H9 (cell line): ENCODE measurements at regions not wholly inside any gene's neighbourhood (a gene's known extent, or its start where the extent isn't known, plus 50 kb on each side); places are given as distances from the start of the nearest gene placed in this dataset.
A peak's percentile ranks its signal among the peaks of the same experiment; 100 is the strongest.

Experiments used
- DNase-seq: peaks from one replicate; pipeline ENCODE4 v3.0.0-alpha.2; 2017
- H2AFZ ChIP-seq: one replicate; pipeline ENCODE4 v1.6.1; 2013; ENCODE audit warnings: mild to moderate bottlenecking, low read length, control low read depth, moderate library complexity
- H2AK5ac ChIP-seq: 2 replicates; pipeline ENCODE4 v1.6.1; 2013; ENCODE audit warnings: low read length, control low read depth, mixed read lengths; ENCODE audit not compliant: insufficient read length
- H2BK120ac ChIP-seq: one replicate; pipeline ENCODE4 v1.6.1; 2013; ENCODE audit warnings: low read depth, mild to moderate bottlenecking, low read length, control low read depth, inconsistent platforms; ENCODE audit not compliant: poor library complexity, severe bottlenecking
- H2BK12ac ChIP-seq: 2 replicates; pipeline ENCODE4 v1.6.1; 2013; ENCODE audit warnings: low read length, control low read depth, mixed read lengths, low read depth; ENCODE audit not compliant: insufficient read length
- H2BK15ac ChIP-seq: 2 replicates; pipeline ENCODE4 v1.6.1; 2013; ENCODE audit warnings: low read depth, low read length, control low read depth
- H2BK20ac ChIP-seq: one replicate; pipeline ENCODE4 v1.6.1; 2013; ENCODE audit warnings: low read depth, mild to moderate bottlenecking, low read length, control low read depth, inconsistent platforms; ENCODE audit not compliant: poor library complexity, severe bottlenecking
- H2BK5ac ChIP-seq: 2 replicates; pipeline ENCODE4 v1.6.1; 2013; ENCODE audit warnings: low read length, control low read depth, mixed read lengths; ENCODE audit not compliant: insufficient read length
- H3K14ac ChIP-seq: 2 replicates; pipeline ENCODE4 v1.6.1; 2013; ENCODE audit warnings: low read length, control low read depth; ENCODE audit not compliant: insufficient read depth
- H3K18ac ChIP-seq: 2 replicates; pipeline ENCODE4 v1.6.1; 2013; ENCODE audit warnings: low read depth, mild to moderate bottlenecking, mixed read lengths, low read length, control low read depth; ENCODE audit not compliant: insufficient read length
- H3K23ac ChIP-seq: 2 replicates; pipeline ENCODE4 v1.6.1; 2013; ENCODE audit warnings: low read length, control low read depth, mixed read lengths, low read depth; ENCODE audit not compliant: insufficient read length
- H3K23me2 ChIP-seq: 2 replicates; pipeline ENCODE4 v1.6.1; 2013; ENCODE audit warnings: low read depth, mild to moderate bottlenecking, mixed read lengths, low read length, control low read depth; ENCODE audit not compliant: insufficient read length, poor library complexity, severe bottlenecking
- H3K27ac ChIP-seq: 2 replicates; pipeline ENCODE4 v1.5.1; 2013; ENCODE audit warnings: low read length, control low read depth, mixed read lengths, low read depth; ENCODE audit not compliant: insufficient read length
- H3K27me3 ChIP-seq: 2 replicates; pipeline ENCODE4 v1.6.1; 2013; ENCODE audit warnings: low read length, control low read depth, inconsistent platforms; ENCODE audit not compliant: insufficient read depth
- H3K4ac ChIP-seq: 2 replicates; pipeline ENCODE4 v1.6.1; 2013; ENCODE audit warnings: low read depth, mild to moderate bottlenecking, control low read depth, inconsistent platforms, low read length, moderate library complexity
- H3K4me1 ChIP-seq: 2 replicates; pipeline ENCODE4 v1.6.1; 2013; ENCODE audit warnings: low read length, control low read depth, inconsistent platforms; ENCODE audit not compliant: insufficient read depth
- H3K4me2 ChIP-seq: 2 replicates; pipeline ENCODE4 v1.6.1; 2013; ENCODE audit warnings: low read length, control low read depth, mixed read lengths; ENCODE audit not compliant: insufficient read length, insufficient read depth
- H3K56ac ChIP-seq: 2 replicates; pipeline ENCODE4 v1.6.1; 2013; ENCODE audit warnings: low read depth, mild to moderate bottlenecking, mixed read lengths, low read length, control low read depth; ENCODE audit not compliant: insufficient read length
- H3K79me1 ChIP-seq: 2 replicates; pipeline ENCODE4 v1.6.1; 2013; ENCODE audit warnings: low read depth, mild to moderate bottlenecking, moderate library complexity, low read length, control low read depth, inconsistent platforms; ENCODE audit not compliant: insufficient read depth, poor library complexity, severe bottlenecking
- H3K79me2 ChIP-seq: 2 replicates; pipeline ENCODE4 v1.6.1; 2013; ENCODE audit warnings: low read length, control low read depth, inconsistent platforms; ENCODE audit not compliant: insufficient read depth
- H3K9ac ChIP-seq: 2 replicates; pipeline ENCODE4 v1.6.1; 2013; ENCODE audit warnings: low read length, control low read depth, mixed read lengths; ENCODE audit not compliant: insufficient read length; ENCODE audit errors: extremely low read depth
- H3K9me3 ChIP-seq: one replicate; pipeline ENCODE4 v1.6.1; 2013; ENCODE audit warnings: low read depth, low read length, inconsistent platforms; ENCODE audit not compliant: control insufficient read depth
- H3T11ph ChIP-seq: one replicate; pipeline ENCODE4 v1.6.1; 2013; ENCODE audit warnings: mild to moderate bottlenecking, low read length, control low read depth, inconsistent platforms
- H4K20me1 ChIP-seq: one replicate; pipeline ENCODE4 v1.6.1; 2013; ENCODE audit not compliant: control insufficient read depth, insufficient read length, insufficient read depth
- H4K5ac ChIP-seq: 2 replicates; pipeline ENCODE4 v1.6.1; 2013; ENCODE audit warnings: low read depth, mild to moderate bottlenecking, mixed read lengths, low read length, control low read depth; ENCODE audit not compliant: insufficient read length
- H4K8ac ChIP-seq: replicated peaks from 2 replicates; pipeline ENCODE4 v1.6.1; 2013; ENCODE audit warnings: low read length, control low read depth, mixed read lengths, low read depth; ENCODE audit not compliant: insufficient read length
- H4K91ac ChIP-seq: 2 replicates; pipeline ENCODE4 v1.6.1; 2013; ENCODE audit warnings: low read depth, mild to moderate bottlenecking, moderate library complexity, mixed read lengths, low read length, control low read depth; ENCODE audit not compliant: insufficient read length
- H3K27ac Mint-ChIP-seq, 3 experiments: 2 replicates in 2 of 3; 3 replicates in 1 of 3; pipeline ENCODE4 v1.8.0; 2020 to 2021; ENCODE audit warnings: mixed read lengths in 3 of 3, mild to moderate bottlenecking in 1 of 3, moderate library complexity in 1 of 3
- H3K27me3 Mint-ChIP-seq: 2 replicates; pipeline ENCODE4 v1.8.0; 2021; ENCODE audit warnings: low read depth, mild to moderate bottlenecking, moderate library complexity, mixed read lengths
- H3K36me3 Mint-ChIP-seq, 3 experiments: 2 replicates in 2 of 3; 3 replicates in 1 of 3; pipeline ENCODE4 v1.8.0; 2020 to 2021; ENCODE audit warnings: low read depth in 3 of 3, mixed read lengths in 3 of 3; ENCODE audit not compliant: insufficient read depth in 1 of 3
- H3K4me1 Mint-ChIP-seq, 2 experiments: 2 replicates each; pipeline ENCODE4 v1.8.0; 2020; ENCODE audit warnings: mixed read lengths in 2 of 2
- H3K4me3 Mint-ChIP-seq, 2 experiments: 2 replicates in 1 of 2; 3 replicates in 1 of 2; pipeline ENCODE4 v1.8.0; 2020 to 2021; ENCODE audit warnings: mild to moderate bottlenecking in 2 of 2, mixed read lengths in 2 of 2, moderate library complexity in 1 of 2
- H3K9me3 Mint-ChIP-seq, 2 experiments: 2 replicates in 1 of 2; 3 replicates in 1 of 2; pipeline ENCODE4 v1.8.0; 2020; ENCODE audit warnings: mild to moderate bottlenecking in 2 of 2, mixed read lengths in 2 of 2, moderate library complexity in 1 of 2
- WGBS: extraction: QIAGEN DNeasy Blood & Tissue Kit; methylation state at CpG from one replicate; pipeline ENCODE4 v1.1.7; 2013; ENCODE audit warnings: missing lambda C conversion rate, low lambda C conversion rate, mixed read lengths; ENCODE audit not compliant: insufficient read length; ENCODE audit errors: extremely low coverage; 5-methylcytosine and 5-hydroxymethylcytosine counted together
- TF ChIP-seq, protein P1 (sequence below): fragments of 200-600 bp; sonication (generic); conservative IDR thresholded peaks from 3 replicates; pipeline ENCODE4 v1.8.0; 2021; ENCODE audit warnings: antibody characterized with exemption, mild to moderate bottlenecking

DNA sequence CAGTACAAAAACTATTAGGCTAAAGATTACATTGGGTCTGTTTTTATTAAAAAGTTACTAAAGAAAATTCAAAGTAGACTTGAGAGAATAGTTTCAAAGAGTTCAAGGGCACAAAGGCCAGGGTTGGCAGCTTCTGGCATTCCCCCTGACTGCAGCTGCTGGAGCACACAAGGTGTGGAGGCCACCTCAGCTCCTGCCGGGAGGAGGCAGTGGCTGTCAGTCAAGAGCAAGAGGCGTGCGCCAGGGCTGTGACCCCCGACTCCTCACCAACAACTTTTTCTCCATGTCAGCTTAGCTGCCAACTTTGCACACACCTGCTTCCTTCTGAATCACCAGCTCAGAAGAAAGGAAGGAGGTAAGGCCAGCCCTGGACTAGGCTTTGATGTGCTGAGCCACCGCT lies 144.6 kb upstream of the PLXNA4 start:
- no peak overlapping the region for H3T11ph ChIP-seq
- H3K18ac ChIP-seq = no peak overlapping the region
- H3K4ac ChIP-seq = no peak overlapping the region
- H4K5ac ChIP-seq = no peak overlapping the region
- H3K4me3 Mint-ChIP-seq = no peak overlapping the region
- peaks cover 5% of the 10 kb centered on the region for H3K27me3 Mint-ChIP-seq
- H4K8ac ChIP-seq = no peak overlapping the region
- H3K27ac Mint-ChIP-seq = no peak overlapping the region
- H3K9ac ChIP-seq = no peak overlapping the region
- TF ChIP-seq, protein P1, sequence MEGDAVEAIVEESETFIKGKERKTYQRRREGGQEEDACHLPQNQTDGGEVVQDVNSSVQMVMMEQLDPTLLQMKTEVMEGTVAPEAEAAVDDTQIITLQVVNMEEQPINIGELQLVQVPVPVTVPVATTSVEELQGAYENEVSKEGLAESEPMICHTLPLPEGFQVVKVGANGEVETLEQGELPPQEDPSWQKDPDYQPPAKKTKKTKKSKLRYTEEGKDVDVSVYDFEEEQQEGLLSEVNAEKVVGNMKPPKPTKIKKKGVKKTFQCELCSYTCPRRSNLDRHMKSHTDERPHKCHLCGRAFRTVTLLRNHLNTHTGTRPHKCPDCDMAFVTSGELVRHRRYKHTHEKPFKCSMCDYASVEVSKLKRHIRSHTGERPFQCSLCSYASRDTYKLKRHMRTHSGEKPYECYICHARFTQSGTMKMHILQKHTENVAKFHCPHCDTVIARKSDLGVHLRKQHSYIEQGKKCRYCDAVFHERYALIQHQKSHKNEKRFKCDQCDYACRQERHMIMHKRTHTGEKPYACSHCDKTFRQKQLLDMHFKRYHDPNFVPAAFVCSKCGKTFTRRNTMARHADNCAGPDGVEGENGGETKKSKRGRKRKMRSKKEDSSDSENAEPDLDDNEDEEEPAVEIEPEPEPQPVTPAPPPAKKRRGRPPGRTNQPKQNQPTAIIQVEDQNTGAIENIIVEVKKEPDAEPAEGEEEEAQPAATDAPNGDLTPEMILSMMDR = peak; percentile 25; the same call in 2 of the 3 replicates
- H3K23me2 ChIP-seq = no peaks in the 10 kb centered on the region
- no peaks in the 10 kb centered on the region for H3K79me2 ChIP-seq
- H3K27me3 ChIP-seq = no peaks in the 10 kb centered on the region
- no peak overlapping the region for H3K23ac ChIP-seq
- H3K14ac ChIP-seq = no peak overlapping the region
- H2AK5ac ChIP-seq = no peak overlapping the region
- no peak overlapping the region for H3K56ac ChIP-seq
- H3K27ac ChIP-seq = no peak overlapping the region
- H3K36me3 Mint-ChIP-seq = peaks cover 0 to 12% (median 2%) of the 10 kb centered on the region in 3 experiments; a peak in 3 of 7 replicates
- no peak overlapping the region for H2BK12ac ChIP-seq
- H3K9me3 Mint-ChIP-seq = peaks cover 4 to 10% of the 10 kb centered on the region in 2 experiments; a peak in 4 of 5 replicates
- no peak overlapping the region for H2AFZ ChIP-seq
- H3K79me1 ChIP-seq = no peaks in the 10 kb centered on the region
- no peak overlapping the region for H2BK15ac ChIP-seq
- H4K20me1 ChIP-seq = no peaks in the 10 kb centered on the region
- no peaks in the 10 kb centered on the region for H3K4me1 ChIP-seq
- peaks cover 10 to 11% of the 10 kb centered on the region in 2 experiments for H3K4me1 Mint-ChIP-seq
- H3K4me2 ChIP-seq = no peak overlapping the region
- H2BK120ac ChIP-seq = no peak overlapping the region
- H4K91ac ChIP-seq = no peak overlapping the region
- no peak overlapping the region for H2BK20ac ChIP-seq
- peak; percentile 39 for DNase-seq
- no CpG with 5 or more reads among the region's 5 CpGs for WGBS
- H3K9me3 ChIP-seq = no peaks in the 10 kb centered on the region
- no peak overlapping the region for H2BK5ac ChIP-seq
